ENCODE measurements at regions not wholly inside any gene's neighbourhood (a gene's known extent, or its start where the extent isn't known, plus 50 kb on each side); places are given as distances from the start of the nearest gene placed in this dataset.

GRCh38 chr7:94250987-94251386, 143.7 kb upstream of the COL1A2 start (continued):
- TF ChIP-seq NRF1 (IDR thresholded peaks at IDR 0.05; ENCODE audit: low read depth, low read length) (no peak), BCL11A (IDR thresholded peaks at IDR 0.05; ENCODE audit: low read depth in 2 of 2, low read length in 2 of 2) (no peak), RNF2 (IDR thresholded peaks at IDR 0.05; ENCODE audit: borderline replicate concordance, low read depth, low read length, missing control alignments, poor library complexity, severe bottlenecking) (no peak), CBX5 (IDR thresholded peaks at IDR 0.05; ENCODE audit: low read depth, low read length) (no peak)

Data from H1 (cell line).